H1 (cell line): ENCODE measurements at regions not wholly inside any gene's neighbourhood (a gene's known extent, or its start where the extent isn't known, plus 50 kb on each side); places are given as distances from the start of the nearest gene placed in this dataset.

Experiments used
- CTCF ChIA-PET: fragments of 300-600 bp; sonication (Branson Sonifier 250); formaldehyde crosslinking; loops from one replicate; lab custom pipeline; 2021; ENCODE audit not compliant: partially characterized antibody; lab: Charles Lee
- POLR2A ChIA-PET: fragments of 300-600 bp; sonication (Branson Sonifier 250); formaldehyde crosslinking; loops from one replicate; lab custom pipeline; 2021; ENCODE audit warnings: inconsistent platforms; ENCODE audit not compliant: partially characterized antibody; lab: Charles Lee
- DNase-seq, 2 experiments: peaks; one replicate each; pipeline versions ENCODE4 v3.0.0 to v3.0.0-alpha.2; 2010 to 2022; ENCODE audit warnings: low spot score in 2 of 2, low read depth in 1 of 2, mixed read lengths in 1 of 2
- FAIRE-seq: peaks from 2 replicates; lab custom pipeline; 2011; peaks lifted over from hg19 to GRCh38; lab: Jason Lieb, UNC
- H2AFZ ChIP-seq: 2 replicates; pipeline ENCODE4 v1.8.1; 2012; ENCODE audit warnings: low read length, inconsistent platforms
- H2AK5ac ChIP-seq: 2 replicates; pipeline ENCODE4 v1.6.1; 2013; ENCODE audit warnings: low read depth, low read length
- H2BK120ac ChIP-seq: replicated peaks from 2 replicates; pipeline ENCODE3; 2013; ENCODE audit warnings: low read depth, low read length, inconsistent platforms
- H2BK12ac ChIP-seq: 2 replicates; pipeline ENCODE4 v1.6.1; 2013; ENCODE audit warnings: low read depth, low read length
- H2BK15ac ChIP-seq: 2 replicates; pipeline ENCODE4 v1.6.1; 2013; ENCODE audit warnings: low read length
- H2BK20ac ChIP-seq: 2 replicates; pipeline ENCODE4 v1.6.1; 2013; ENCODE audit warnings: low read length
- H2BK5ac ChIP-seq: 2 replicates; pipeline ENCODE4 v1.6.1; 2013; ENCODE audit warnings: low read depth, low read length
- H3K14ac ChIP-seq: 2 replicates; pipeline ENCODE4 v1.6.1; 2013; ENCODE audit warnings: inconsistent platforms; ENCODE audit not compliant: insufficient read length
- H3K18ac ChIP-seq: 2 replicates; pipeline ENCODE4 v1.6.1; 2013; ENCODE audit warnings: low read length; ENCODE audit errors: extremely low read depth
- H3K23ac ChIP-seq: 2 replicates; pipeline ENCODE4 v1.6.1; 2013; ENCODE audit warnings: inconsistent platforms; ENCODE audit not compliant: insufficient read length
- H3K23me2 ChIP-seq: 2 replicates; pipeline ENCODE4 v1.6.1; 2013; ENCODE audit warnings: low read depth, low read length
- H3K27ac ChIP-seq: 2 replicates; pipeline ENCODE4 v1.6.1; 2011; ENCODE audit warnings: low read depth, low read length, inconsistent platforms
- H3K27me3 ChIP-seq, 4 experiments: replicated peaks in 1 of 4; 1 replicate in 1 of 4; 2 replicates in 3 of 4; pipeline versions ENCODE4 v1.6.1 to v1.8.1; 2011 to 2013; ENCODE audit warnings: low read length in 3 of 4, mild to moderate bottlenecking in 3 of 4, inconsistent platforms in 2 of 4, mixed read lengths in 2 of 4, moderate library complexity in 1 of 4; ENCODE audit not compliant: control insufficient read depth in 3 of 4, insufficient read depth in 3 of 4; ENCODE audit errors: extremely low read depth in 1 of 4
- H3K36me3 ChIP-seq, 4 experiments: 2 replicates each; pipeline versions ENCODE4 v1.6.1 to v1.8.1; 2011 to 2013; ENCODE audit warnings: mild to moderate bottlenecking in 4 of 4, low read length in 3 of 4, moderate library complexity in 2 of 4, control low read depth in 1 of 4, inconsistent platforms in 1 of 4; ENCODE audit not compliant: insufficient read depth in 4 of 4, control insufficient read depth in 2 of 4
- H3K4ac ChIP-seq: replicated peaks from 2 replicates; pipeline ENCODE3; 2013; ENCODE audit warnings: low read length, low read depth, mixed read lengths, inconsistent platforms; ENCODE audit not compliant: insufficient read length
- H3K4me1 ChIP-seq, 4 experiments: replicated peaks in 1 of 4; 1 replicate in 1 of 4; 2 replicates in 3 of 4; pipeline versions ENCODE4 v1.6.1 to v1.8.1; 2011 to 2013; ENCODE audit warnings: low read length in 3 of 4, inconsistent platforms in 2 of 4, mixed read lengths in 1 of 4; ENCODE audit not compliant: insufficient read depth in 4 of 4, control insufficient read depth in 3 of 4
- H3K4me2 ChIP-seq, 2 experiments: 2 replicates each; pipeline versions ENCODE4 v1.6.1 to v1.8.1; 2011 to 2013; ENCODE audit warnings: low read depth in 2 of 2, low read length in 2 of 2, control low read depth in 1 of 2, inconsistent platforms in 1 of 2, mild to moderate bottlenecking in 1 of 2; ENCODE audit not compliant: insufficient read depth in 1 of 2
- H3K4me3 ChIP-seq, 4 experiments: fragments of 200-600, 300-600 bp in 1 of 4; sonication (generic), shearing (Covaris generic), sonication (Bioruptor Twin) in 1 of 4; 2 replicates each; pipeline versions ENCODE4 v1.5.1 to v1.8.1; 2011 to 2016; ENCODE audit warnings: low read length in 4 of 4, low read depth in 3 of 4, control low read depth in 2 of 4, inconsistent platforms in 2 of 4, mild to moderate bottlenecking in 2 of 4, mixed read lengths in 1 of 4, moderate library complexity in 1 of 4; ENCODE audit not compliant: insufficient read depth in 2 of 4; ENCODE audit errors: extremely low read depth in 1 of 4
- H3K56ac ChIP-seq: replicated peaks from 2 replicates; pipeline ENCODE3; 2013; ENCODE audit warnings: low read depth, mild to moderate bottlenecking, mixed read lengths, low read length, inconsistent platforms; ENCODE audit not compliant: insufficient read length
- H3K79me1 ChIP-seq: 2 replicates; pipeline ENCODE4 v1.6.1; 2013; ENCODE audit warnings: low read depth, low read length, control low read depth
- H3K79me2 ChIP-seq, 2 experiments: 2 replicates each; pipeline versions ENCODE4 v1.6.1 to v1.8.1; 2012 to 2013; ENCODE audit warnings: low read length in 2 of 2, mild to moderate bottlenecking in 2 of 2, inconsistent platforms in 1 of 2; ENCODE audit not compliant: insufficient read depth in 2 of 2, control insufficient read depth in 1 of 2
- H3K9ac ChIP-seq, 4 experiments: replicated peaks in 1 of 4; 1 replicate in 1 of 4; 2 replicates in 3 of 4; pipeline versions ENCODE4 v1.6.1 to v1.8.1; 2011 to 2013; ENCODE audit warnings: low read depth in 3 of 4, low read length in 3 of 4, control low read depth in 2 of 4, mild to moderate bottlenecking in 2 of 4, moderate library complexity in 2 of 4, inconsistent platforms in 1 of 4; ENCODE audit errors: extremely low read depth in 1 of 4
- H3K9me3 ChIP-seq, 2 experiments: 2 replicates each; pipeline versions ENCODE4 v1.6.1 to v1.8.1; 2012 to 2013; ENCODE audit warnings: mild to moderate bottlenecking in 2 of 2, moderate library complexity in 2 of 2, control low read depth in 1 of 2, inconsistent platforms in 1 of 2, low read depth in 1 of 2, low read length in 1 of 2, mixed read lengths in 1 of 2; ENCODE audit not compliant: insufficient read depth in 2 of 2
- H4K20me1 ChIP-seq, 2 experiments: replicated peaks in 1 of 2; 2 replicates each; pipeline versions ENCODE3 to v1.8.1; 2011 to 2013; ENCODE audit warnings: inconsistent platforms in 2 of 2, low read length in 2 of 2, mild to moderate bottlenecking in 1 of 2; ENCODE audit not compliant: insufficient read depth in 2 of 2, control insufficient read depth in 1 of 2
- H4K5ac ChIP-seq: 2 replicates; pipeline ENCODE4 v1.6.1; 2013; ENCODE audit warnings: low read length, low read depth, mixed read lengths, inconsistent platforms; ENCODE audit not compliant: insufficient read length
- H4K8ac ChIP-seq: 2 replicates; pipeline ENCODE4 v1.8.0; 2013; ENCODE audit warnings: mild to moderate bottlenecking, moderate library complexity, low read length, inconsistent platforms; ENCODE audit not compliant: insufficient read depth; ENCODE audit errors: extremely low read depth
- H4K91ac ChIP-seq: replicated peaks from 2 replicates; pipeline ENCODE3; 2013; ENCODE audit warnings: low read length, mixed read lengths, inconsistent platforms; ENCODE audit not compliant: insufficient read length
- BRCA1 ChIP-seq: IDR thresholded peaks from 2 replicates; pipeline ENCODE4 v1.6.1; 2012; ENCODE audit warnings: low read depth, low read length, improper control_type of control experiment
- CREB1 ChIP-seq: IDR thresholded peaks from 2 replicates; pipeline ENCODE4 v1.6.1; 2012; ENCODE audit warnings: inconsistent platforms
- GABPA ChIP-seq: IDR thresholded peaks from 2 replicates; pipeline ENCODE4 v1.6.1; 2011; ENCODE audit warnings: mild to moderate bottlenecking, low read length, moderate library complexity, borderline replicate concordance; ENCODE audit not compliant: insufficient read depth
- NRF1 ChIP-seq: IDR thresholded peaks from 2 replicates; pipeline ENCODE4 v1.6.1; 2011; ENCODE audit warnings: mild to moderate bottlenecking, low read depth, low read length, improper control_type of control experiment
- RBBP5 ChIP-seq: IDR thresholded peaks from 2 replicates; pipeline ENCODE4 v1.7.1; 2012; ENCODE audit warnings: low read depth, mild to moderate bottlenecking, inconsistent platforms, low read length, moderate library complexity, borderline replicate concordance
- SP2 ChIP-seq: IDR thresholded peaks from 2 replicates; pipeline ENCODE4 v1.6.1; 2012; ENCODE audit warnings: mild to moderate bottlenecking, low read length, inconsistent platforms
- SRF ChIP-seq: IDR thresholded peaks from 2 replicates; pipeline ENCODE4 v1.6.1; 2011; ENCODE audit warnings: mild to moderate bottlenecking, low read depth, low read length, moderate library complexity
- TEAD4 ChIP-seq: IDR thresholded peaks from 2 replicates; pipeline ENCODE4 v1.6.1; 2012; ENCODE audit warnings: low read depth, low read length, inconsistent platforms, mixed read lengths
- YY1 ChIP-seq: IDR thresholded peaks from 2 replicates; pipeline ENCODE4 v1.6.1; 2011; ENCODE audit warnings: low read depth, mild to moderate bottlenecking, low read length
- WGBS, 2 experiments: shearing (Covaris generic) in 1 of 2; methylation state at CpG; one replicate each; pipeline versions ENCODE4 v1.1.6 to v1.1.7; 2013 to 2015; ENCODE audit warnings: low lambda C conversion rate in 2 of 2, mixed read lengths in 2 of 2, inconsistent platforms in 1 of 2, low coverage in 1 of 2, missing lambda C conversion rate in 1 of 2; ENCODE audit not compliant: insufficient replicate concordance in 2 of 2, insufficient coverage in 1 of 2, insufficient read length in 1 of 2; ENCODE audit errors: extremely low coverage in 1 of 2, missing lambda C conversion rate in 1 of 2; 5-methylcytosine and 5-hydroxymethylcytosine counted together

- no peak overlapping the region for H2BK12ac ChIP-seq
- no peaks in the 10 kb centered on the region for H3K4me1 ChIP-seq
- no peak overlapping the region for H4K8ac ChIP-seq
- no peak overlapping the region for H3K18ac ChIP-seq
- H3K4ac ChIP-seq, result no peak overlapping the region
- peaks cover 0 to 2% (median 0%) of the 10 kb centered on the region in 4 experiments; a peak in 1 of 8 replicates for H3K36me3 ChIP-seq
- H3K4me2 ChIP-seq, result no peak overlapping the region
- H2BK15ac ChIP-seq, result no peak overlapping the region
- H4K91ac ChIP-seq, result no peak overlapping the region
- H2BK120ac ChIP-seq, result no peak overlapping the region
- no peaks in the 10 kb centered on the region for H3K23me2 ChIP-seq
- H4K20me1 ChIP-seq, result no peaks in the 10 kb centered on the region
- CTCF ChIA-PET, result interaction anchor here (1.0 kb wide), 1 partner anchor 10 kb away, joined by 3 read pairs; no protein-coding TSS in a partner anchor
- no peaks in the 10 kb centered on the region for H3K79me1 ChIP-seq
- 89% methylated on average over 3 of the region's 3 CpGs; no CpG with 5 or more reads in 1 of the 2 experiments for WGBS, 2 experiments
- DNase-seq, result no peak
- POLR2A ChIA-PET, result no interaction called here
- H3K9me3 ChIP-seq, result peaks cover 3% of the 10 kb centered on the region in 2 experiments; a peak in 1 of 4 replicates
- no peak overlapping the region for H3K4me3 ChIP-seq
- H3K23ac ChIP-seq, result no peak overlapping the region
- no peak overlapping the region for H2AK5ac ChIP-seq
- no peak overlapping the region for H3K14ac ChIP-seq
- TF ChIP-seq SP2 (no peak), GABPA (no peak), RBBP5 (no peak), SRF (no peak), YY1 (no peak), BRCA1 (no peak), NRF1 (no peak), TEAD4 (no peak), CREB1 (no peak)
- H3K27me3 ChIP-seq, result no peaks in the 10 kb centered on the region
- no peak overlapping the region for H2BK5ac ChIP-seq
- FAIRE-seq, result no peak
- no peak overlapping the region for H2AFZ ChIP-seq
- no peak overlapping the region for H4K5ac ChIP-seq
- H3K56ac ChIP-seq, result no peak overlapping the region
- no peak overlapping the region for H3K27ac ChIP-seq
- H3K79me2 ChIP-seq, result no peaks in the 10 kb centered on the region
- no peak overlapping the region for H2BK20ac ChIP-seq
- no peak overlapping the region for H3K9ac ChIP-seq
These were observed 460.2 kb downstream of the DNAJB9 start for GRCh38 chr7:109029866-109030265.
